ENCODE measurements at regions not wholly inside any gene's neighbourhood (a gene's known extent, or its start where the extent isn't known, plus 50 kb on each side); places are given as distances from the start of the nearest gene placed in this dataset.

DNA sequence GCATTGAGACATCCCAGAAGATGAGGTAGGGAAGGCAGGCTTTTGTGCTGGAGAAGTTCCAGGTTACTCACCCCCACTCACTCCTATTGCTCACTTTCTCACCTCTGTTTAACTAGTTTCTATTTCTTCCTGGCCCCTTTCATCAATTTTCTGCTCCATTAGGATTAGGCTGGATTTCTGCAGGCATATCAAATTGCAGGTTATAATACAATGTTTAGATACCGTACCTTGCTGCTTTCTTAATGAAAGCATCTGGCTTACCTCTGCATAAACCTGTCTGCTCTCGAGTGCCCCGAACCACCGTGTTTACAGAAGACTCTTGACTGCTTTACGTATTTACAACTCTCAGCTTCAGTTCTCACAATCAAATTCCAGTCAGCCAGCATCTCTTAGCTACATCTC, 173.7 kb downstream of the ADAMTS15 start:
- Mint-ChIP-seq H3K4me3 (no peak overlapping the region), H3K4me1 (no peaks in the 10 kb centered on the region), H3K9me3 (peaks cover 3% of the 10 kb centered on the region), H3K36me3 (ENCODE audit: low read depth) (no peaks in the 10 kb centered on the region), H3K27ac (no peak overlapping the region), H3K27me3 (peaks cover 5% of the 10 kb centered on the region)
- intact Hi-C loops (cut with micrococcal nuclease) = no loop called here
- no peak for ATAC-seq (ENCODE audit: low read depth)
- TF ChIP-seq, protein P1, sequence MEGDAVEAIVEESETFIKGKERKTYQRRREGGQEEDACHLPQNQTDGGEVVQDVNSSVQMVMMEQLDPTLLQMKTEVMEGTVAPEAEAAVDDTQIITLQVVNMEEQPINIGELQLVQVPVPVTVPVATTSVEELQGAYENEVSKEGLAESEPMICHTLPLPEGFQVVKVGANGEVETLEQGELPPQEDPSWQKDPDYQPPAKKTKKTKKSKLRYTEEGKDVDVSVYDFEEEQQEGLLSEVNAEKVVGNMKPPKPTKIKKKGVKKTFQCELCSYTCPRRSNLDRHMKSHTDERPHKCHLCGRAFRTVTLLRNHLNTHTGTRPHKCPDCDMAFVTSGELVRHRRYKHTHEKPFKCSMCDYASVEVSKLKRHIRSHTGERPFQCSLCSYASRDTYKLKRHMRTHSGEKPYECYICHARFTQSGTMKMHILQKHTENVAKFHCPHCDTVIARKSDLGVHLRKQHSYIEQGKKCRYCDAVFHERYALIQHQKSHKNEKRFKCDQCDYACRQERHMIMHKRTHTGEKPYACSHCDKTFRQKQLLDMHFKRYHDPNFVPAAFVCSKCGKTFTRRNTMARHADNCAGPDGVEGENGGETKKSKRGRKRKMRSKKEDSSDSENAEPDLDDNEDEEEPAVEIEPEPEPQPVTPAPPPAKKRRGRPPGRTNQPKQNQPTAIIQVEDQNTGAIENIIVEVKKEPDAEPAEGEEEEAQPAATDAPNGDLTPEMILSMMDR (IDR thresholded peaks at IDR 0.05) = no peak
- CTCF ChIA-PET = no interaction called here
- no peak for DNase-seq
- POLR2A ChIA-PET = no interaction called here

DNA sequence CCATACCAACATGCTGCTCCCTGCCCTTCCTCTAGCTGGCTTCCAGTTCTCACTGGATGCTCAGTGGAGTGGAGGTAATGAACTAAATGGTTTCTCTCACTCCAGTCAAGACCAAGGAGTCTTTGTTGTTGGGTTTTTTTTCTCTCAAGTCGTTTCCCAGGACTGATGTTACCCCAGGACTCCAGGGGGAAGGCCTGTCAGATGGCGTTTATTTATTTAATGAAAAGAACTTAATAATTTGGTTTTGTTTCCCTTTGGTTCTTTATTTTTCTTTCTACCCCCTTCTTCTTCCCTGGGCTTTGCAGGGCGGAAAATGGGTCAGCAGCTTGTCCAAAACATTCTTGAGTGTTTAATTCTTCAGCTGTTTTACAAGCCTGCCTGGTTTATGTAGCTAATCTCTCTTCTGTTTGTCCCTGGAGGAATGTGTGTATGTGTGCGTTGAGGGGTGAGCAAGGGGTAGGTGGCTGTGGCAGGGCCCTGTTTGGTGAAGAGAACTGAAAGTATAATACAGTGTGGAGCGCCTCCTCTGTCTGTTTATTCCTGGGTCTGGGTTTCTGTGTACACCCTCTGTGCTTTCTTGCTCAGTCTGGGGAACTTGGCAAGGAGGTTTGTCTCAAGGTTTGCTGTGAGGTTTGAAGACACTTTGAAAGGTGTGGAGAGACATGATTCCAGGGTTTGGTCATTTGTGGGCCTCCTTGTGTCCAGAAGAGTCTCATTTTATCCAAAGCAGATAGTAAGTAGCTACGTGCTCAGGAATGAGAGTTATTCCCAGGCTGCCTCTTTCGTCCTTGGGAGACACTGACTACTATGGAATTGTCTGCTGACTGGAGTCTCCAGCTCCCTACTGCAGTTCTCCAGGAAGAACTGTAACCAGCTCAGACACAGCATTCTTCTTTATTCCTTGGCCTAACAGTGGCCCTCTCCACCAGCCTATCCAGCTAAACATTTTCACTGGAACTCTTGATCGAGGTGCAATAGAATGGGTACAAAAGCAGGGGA, 175.5 kb downstream of the ADAMTS15 start:
- DNase-seq (no peak), ATAC-seq (ENCODE audit: low read depth) (no peak)
- intact Hi-C loops (cut with micrococcal nuclease) = no loop called here
- Mint-ChIP-seq H3K27ac (no peak overlapping the region), H3K4me1 (no peaks in the 10 kb centered on the region), H3K27me3 (peaks cover 5% of the 10 kb centered on the region), H3K4me3 (no peak overlapping the region), H3K9me3 (peaks cover 3% of the 10 kb centered on the region), H3K36me3 (ENCODE audit: low read depth) (no peaks in the 10 kb centered on the region)
- TF ChIP-seq, protein P1 (IDR thresholded peaks at IDR 0.05) = no peak
- POLR2A ChIA-PET = no interaction called here
- CTCF ChIA-PET = no interaction called here

GRCh38 chr11:130624971-130625544, 176.6 kb downstream of the ADAMTS15 start:
- no peak for ATAC-seq (ENCODE audit: low read depth)
- Mint-ChIP-seq H3K9me3 (no peaks in the 10 kb centered on the region), H3K4me3 (no peak overlapping the region), H3K36me3 (ENCODE audit: low read depth) (no peaks in the 10 kb centered on the region), H3K27ac (no peak overlapping the region), H3K4me1 (no peaks in the 10 kb centered on the region), H3K27me3 (peaks cover 5% of the 10 kb centered on the region)
- POLR2A ChIA-PET = no interaction called here
- no peak for DNase-seq
- TF ChIP-seq, protein P1 (IDR thresholded peaks at IDR 0.05) = no peak
- CTCF ChIA-PET = no interaction called here
- intact Hi-C loops (cut with micrococcal nuclease) = no loop called here

DNA sequence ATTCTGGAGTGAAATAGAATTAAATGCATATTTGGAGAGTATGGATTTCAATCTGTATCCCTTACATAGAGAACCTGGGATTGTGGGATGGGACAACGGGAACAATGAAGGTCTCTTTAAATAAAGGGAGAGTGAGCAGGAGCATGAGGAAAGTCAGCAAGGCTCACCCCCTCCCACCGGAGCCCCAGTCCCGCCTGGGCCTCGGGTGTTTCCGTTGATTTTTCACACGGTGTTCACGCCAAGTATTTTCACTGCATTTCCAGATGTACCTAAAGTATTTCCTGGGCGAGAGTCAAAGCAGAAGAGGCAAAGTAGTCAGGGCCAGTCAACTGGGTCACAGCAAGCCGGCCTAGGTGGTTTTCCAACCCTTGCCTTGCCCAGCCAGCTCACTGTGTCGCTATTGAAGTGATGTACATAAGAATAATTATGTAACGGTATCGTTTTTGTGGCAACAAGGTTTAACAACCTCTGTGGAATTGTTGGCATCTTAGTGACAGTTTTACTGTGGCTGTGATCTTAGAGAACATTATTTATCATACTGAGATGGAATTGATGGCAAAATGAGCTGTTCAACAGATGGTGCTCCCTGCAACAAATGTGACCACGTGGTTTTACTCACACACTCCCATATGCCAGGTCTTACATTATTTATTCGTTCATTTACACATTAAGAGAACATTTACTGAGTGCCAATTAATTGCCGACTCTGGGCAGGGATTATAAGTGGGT, 177.3 kb downstream of the ADAMTS15 start:
- intact Hi-C loops (cut with micrococcal nuclease) = no loop called here
- TF ChIP-seq, protein P1 (IDR thresholded peaks at IDR 0.05) = no peak
- ChIA-PET CTCF (no interaction called here), POLR2A (no interaction called here)
- Mint-ChIP-seq H3K9me3 (no peaks in the 10 kb centered on the region), H3K27me3 (peaks cover 5% of the 10 kb centered on the region), H3K4me3 (no peak overlapping the region), H3K4me1 (no peaks in the 10 kb centered on the region), H3K27ac (no peak overlapping the region), H3K36me3 (ENCODE audit: low read depth) (no peaks in the 10 kb centered on the region)
- DNase-seq (no peak), ATAC-seq (ENCODE audit: low read depth) (no peak)

- Mint-ChIP-seq H3K27me3 (no peaks in the 10 kb centered on the region), H3K36me3 (ENCODE audit: low read depth) (no peaks in the 10 kb centered on the region), H3K4me3 (no peak overlapping the region), H3K4me1 (no peaks in the 10 kb centered on the region), H3K9me3 (no peaks in the 10 kb centered on the region), H3K27ac (no peak overlapping the region)
- TF ChIP-seq, protein P1 (IDR thresholded peaks at IDR 0.05) = no peak
- intact Hi-C loops (cut with micrococcal nuclease) = no loop called here
- ATAC-seq (ENCODE audit: low read depth) = no peak
- POLR2A ChIA-PET = no interaction called here
- DNase-seq = no peak
- CTCF ChIA-PET = no interaction called here
Observed at GRCh38 chr11:130629039-130629438, 180.6 kb downstream of the ADAMTS15 start.

All from activated B cell treated with CpG ODN at 0.5 μM for 24 hours (primary cell).